HG03095 (cell line): ENCODE measurements at regions not wholly inside any gene's neighbourhood (a gene's known extent, or its start where the extent isn't known, plus 50 kb on each side); places are given as distances from the start of the nearest gene placed in this dataset.

Experiments used
- ATAC-seq: cut with Tn5 transposase; IDR thresholded peaks from one replicate; pipeline ENCODE4 v1.9.1; 2021; ENCODE audit warnings: moderate library complexity; ENCODE audit not compliant: unreplicated experiment

- no peak for ATAC-seq
These were observed 185.6 kb downstream of the BCOR start for GRCh38 chrX:39912126-39912525.

DNA sequence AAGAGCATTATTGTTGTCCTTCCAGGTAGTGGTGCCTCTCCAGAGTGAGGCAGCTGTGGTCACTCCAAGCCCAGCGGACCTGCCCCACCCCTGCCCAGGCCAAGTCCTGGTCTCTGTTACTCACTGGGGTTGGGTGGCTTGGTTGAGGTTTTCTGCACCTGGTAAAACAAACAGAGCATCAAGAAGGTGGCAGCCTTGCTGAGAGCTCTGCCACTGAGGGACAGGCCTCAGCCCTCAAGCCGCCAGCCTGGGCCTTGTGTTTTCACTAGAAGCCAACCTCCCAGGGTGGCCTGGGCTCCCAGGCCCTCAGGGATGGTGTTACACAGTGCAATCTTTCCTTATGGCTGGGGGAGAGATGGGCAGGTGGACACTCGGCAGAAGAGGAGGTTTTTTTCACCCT, 182.7 kb downstream of the BCOR start:
- ATAC-seq = no peak

- ATAC-seq = no peak
These were observed 182.2 kb downstream of the BCOR start for GRCh38 chrX:39915596-39915995.

DNA sequence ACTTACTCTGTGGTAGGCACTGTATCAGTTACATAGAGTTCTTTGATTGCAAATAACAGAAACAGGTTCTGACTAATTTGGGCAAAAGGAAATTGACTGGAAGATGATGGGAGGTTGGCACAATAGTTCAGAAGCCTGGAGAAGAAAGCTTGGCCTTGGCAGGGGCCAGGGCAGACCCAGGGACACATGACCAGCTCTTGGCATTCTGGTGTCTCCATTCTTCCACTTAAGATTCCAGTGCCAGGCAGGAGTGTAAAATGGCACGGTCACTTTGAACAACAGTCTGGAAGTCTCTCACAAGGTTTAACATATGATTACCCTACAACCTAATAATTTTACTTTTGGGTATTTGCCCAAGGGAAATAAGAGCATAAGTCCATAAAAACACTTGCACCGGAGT, 175.9 kb downstream of the BCOR start:
- no peak for ATAC-seq

- no peak for ATAC-seq
These were observed 175.3 kb downstream of the BCOR start for GRCh38 chrX:39922488-39922887.

- no peak for ATAC-seq
These were observed 174.8 kb downstream of the BCOR start for GRCh38 chrX:39922926-39923325.

- ATAC-seq = no peak
These were observed 170.4 kb downstream of the BCOR start for GRCh38 chrX:39927380-39927779.

GRCh38 chrX:39928704-39929378, 168.9 kb downstream of the BCOR start:
- no peak for ATAC-seq

- no peak for ATAC-seq
These were observed 168.3 kb downstream of the BCOR start for GRCh38 chrX:39929379-39930025.

DNA sequence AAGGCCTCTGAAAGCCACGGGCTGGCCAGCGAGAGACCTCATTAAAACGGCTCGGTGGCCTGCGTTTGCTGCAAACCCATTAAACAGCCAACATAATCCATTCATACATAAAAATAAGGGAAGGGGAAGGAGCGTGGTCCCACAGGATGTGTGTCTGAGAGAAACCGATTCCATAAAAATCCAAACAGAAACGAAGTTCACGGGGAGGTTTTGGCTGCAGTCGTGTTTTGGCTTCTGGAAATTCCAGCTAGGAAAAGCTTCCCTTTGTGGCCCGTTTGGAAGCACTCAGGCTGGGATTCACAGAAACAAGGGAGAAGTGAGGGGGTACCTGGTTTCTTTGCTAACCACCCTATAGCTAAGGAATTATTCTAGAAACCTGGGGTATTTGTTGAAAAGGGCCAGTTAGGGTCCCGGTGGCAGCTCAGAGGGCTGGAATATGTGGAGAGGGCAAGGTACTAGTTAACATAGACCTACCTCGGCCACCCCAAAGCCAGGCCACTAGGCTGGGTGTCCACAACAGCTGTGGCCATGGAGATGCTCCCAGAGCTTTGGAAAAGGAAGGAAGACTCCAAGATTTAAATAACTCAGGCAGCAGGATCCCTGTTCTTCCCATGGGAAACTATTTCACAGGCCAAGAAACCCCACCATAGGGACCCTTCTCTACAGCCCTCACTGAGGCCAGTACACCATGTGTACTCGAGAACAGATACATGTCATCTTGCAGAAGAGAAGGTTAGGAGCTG, 166.8 kb downstream of the BCOR start:
- ATAC-seq = no peak

DNA sequence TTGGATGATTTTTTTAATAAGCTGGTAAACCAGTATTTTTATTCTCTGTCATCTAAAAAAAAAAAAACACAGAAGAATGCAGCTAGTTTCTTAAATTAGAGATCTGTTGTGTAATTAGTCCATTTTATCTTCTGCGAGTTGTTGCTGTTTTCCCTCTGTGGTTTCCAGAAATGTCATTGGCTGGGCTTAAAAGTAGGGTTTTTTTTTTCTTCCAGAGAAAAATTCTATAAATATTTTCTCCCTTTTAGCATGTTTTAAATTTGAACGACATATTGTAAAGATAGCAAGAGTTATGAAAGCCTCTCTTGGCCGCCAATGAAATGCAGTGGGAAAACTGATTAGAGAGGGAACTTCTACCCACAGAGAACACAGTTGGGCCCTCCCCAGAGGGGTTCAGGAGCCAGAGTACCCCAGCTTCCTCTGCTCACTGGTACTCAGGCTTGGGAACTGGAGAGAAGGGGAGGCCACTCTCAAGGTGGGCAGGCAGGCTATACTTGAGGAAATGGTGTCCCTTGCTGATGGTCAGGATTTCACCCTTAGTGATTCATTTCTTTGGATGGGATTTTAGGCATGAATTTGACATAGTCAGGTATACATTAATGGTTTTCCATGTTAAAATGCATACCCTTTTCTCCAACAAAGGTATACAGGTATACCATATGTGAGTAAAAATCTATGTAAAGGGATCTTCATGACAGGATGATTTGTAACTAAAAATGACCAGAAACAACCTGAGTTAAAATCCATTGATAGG, 166.1 kb downstream of the BCOR start:
- ATAC-seq = no peak

DNA sequence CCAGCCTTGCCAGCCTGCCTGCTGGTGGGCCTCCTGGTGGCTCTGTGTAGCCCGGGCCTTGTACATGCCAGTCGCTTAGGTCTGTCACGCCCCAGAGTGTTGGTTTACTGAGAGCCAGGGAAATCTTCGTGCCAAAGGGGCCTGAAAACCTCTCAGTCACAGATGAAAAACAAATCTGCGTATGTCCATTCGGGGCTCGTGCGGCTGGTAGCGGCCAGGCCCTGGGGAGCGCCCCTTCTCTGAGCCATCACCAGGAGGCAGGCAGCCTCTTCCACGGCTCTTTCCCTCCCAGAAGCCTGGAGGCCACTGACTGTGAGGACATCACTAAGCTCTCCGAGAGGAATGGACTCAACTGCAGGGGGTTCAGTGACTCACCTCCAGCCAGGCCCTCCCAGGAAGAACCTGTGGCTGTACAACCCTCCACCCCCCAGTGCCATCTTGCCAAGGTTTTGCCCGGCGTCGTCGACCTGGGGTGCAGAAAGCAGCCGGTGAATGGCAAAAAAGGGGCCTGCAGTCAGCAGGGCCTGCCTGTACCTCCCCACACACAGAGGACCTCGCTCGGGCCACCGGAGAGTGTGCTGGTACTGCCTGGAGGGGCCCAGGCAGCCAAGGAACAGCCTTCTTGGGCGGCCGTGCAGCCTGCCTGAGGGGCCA, 162.2 kb downstream of the BCOR start:
- ATAC-seq = no peak

GRCh38 chrX:39936886-39937770, 160.6 kb downstream of the BCOR start:
- ATAC-seq = peak; percentile 70

DNA sequence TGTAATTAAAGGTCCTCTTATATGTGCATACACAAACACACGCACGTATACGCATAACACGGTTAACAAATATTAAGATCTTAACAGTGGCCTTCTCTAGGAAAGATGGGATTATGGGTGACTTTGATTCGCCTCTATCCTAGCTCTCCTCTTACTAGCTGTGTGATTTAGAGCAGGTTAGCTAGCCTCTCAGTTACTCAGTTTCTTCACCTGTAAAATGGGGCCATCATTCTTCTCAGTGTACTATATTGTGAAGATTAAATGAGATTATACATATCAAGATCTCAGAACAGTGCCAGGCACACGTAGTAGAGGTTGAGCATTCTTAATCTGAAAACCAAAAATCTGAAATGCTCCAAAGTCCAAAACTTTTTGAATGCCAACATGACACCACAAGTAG, 159.3 kb downstream of the BCOR start:
- ATAC-seq = no peak

GRCh38 chrX:39939678-39940077, 158.1 kb downstream of the BCOR start:
- ATAC-seq = no peak

- ATAC-seq = no peak
These were observed 156.3 kb downstream of the BCOR start for GRCh38 chrX:39941332-39941920.

DNA sequence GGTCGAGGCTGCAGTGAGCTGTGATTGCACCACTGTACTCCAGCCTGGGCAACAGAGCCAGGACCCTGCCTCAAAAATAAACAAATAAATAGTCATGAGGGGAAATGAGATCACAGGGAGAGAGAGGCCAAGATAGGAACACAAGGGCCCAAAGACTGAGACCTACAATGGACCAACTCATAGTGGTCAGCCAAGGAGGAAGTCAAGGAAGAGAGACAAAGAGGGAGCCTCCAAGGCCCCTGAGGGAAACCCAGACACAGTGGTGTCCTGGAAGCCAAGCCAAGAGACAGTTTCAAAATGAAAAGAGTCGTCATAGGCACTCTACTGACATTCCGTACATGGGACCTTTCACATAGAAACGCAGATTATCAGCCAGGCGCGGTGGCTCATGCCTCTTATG, 153.3 kb downstream of the BCOR start:
- ATAC-seq = no peak

GRCh38 chrX:39945709-39946108, 152.0 kb downstream of the BCOR start:
- no peak for ATAC-seq

DNA sequence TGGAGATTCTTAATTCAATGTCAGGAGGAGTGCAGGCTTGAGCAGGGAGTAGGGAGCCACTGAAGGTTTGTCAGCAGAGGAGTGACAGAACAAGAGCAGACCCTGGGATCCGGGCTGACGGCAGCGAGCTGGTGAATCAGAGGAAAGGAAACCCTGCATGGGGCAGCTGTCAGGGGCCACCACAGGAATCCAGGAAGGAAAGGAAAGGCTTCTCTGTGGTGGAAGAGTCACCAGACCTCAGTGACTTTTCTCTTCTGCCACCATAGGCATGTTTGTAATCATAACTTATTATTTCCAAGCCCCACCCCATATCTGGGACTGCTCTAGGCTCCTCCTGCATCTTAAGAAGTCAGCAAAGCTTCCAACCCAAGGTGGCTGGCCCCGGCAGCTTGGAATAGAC, 150.9 kb downstream of the BCOR start:
- ATAC-seq = no peak

- no peak for ATAC-seq
These were observed 149.2 kb downstream of the BCOR start for GRCh38 chrX:39948582-39948981.
